ENCODE measurements at regions not wholly inside any gene's neighbourhood (a gene's known extent, or its start where the extent isn't known, plus 50 kb on each side); places are given as distances from the start of the nearest gene placed in this dataset.

GRCh38 chr20:60071965-60072364 lies 113.7 kb downstream of the CDH26 start:
- Histone ChIP-seq H3K36me3 (ENCODE audit: control insufficient read depth, insufficient read depth, low read length) (no peaks in the 10 kb centered on the region), H3K9me3 (ENCODE audit: control insufficient read depth, insufficient read depth, low read depth, low read length) (no peaks in the 10 kb centered on the region), H3K4me3 (ENCODE audit: low read depth in 2 of 2, low read length in 2 of 2) (no peak overlapping the region), H3K27me3 (ENCODE audit: control insufficient read depth, insufficient read depth, low read length) (peaks cover 9% of the 10 kb centered on the region), H3K4me1 (ENCODE audit: control insufficient read depth, insufficient read depth, low read length) (no peaks in the 10 kb centered on the region), H3K27ac (ENCODE audit: low read length) (no peak overlapping the region)
- BruUV-seq (replicated peaks): no TSS peak
- no peak for TF ChIP-seq TCF7L2 (IDR thresholded peaks at IDR 0.05; ENCODE audit: low read depth, low read length)
- TF ChIP-seq CTCF (IDR thresholded peaks at IDR 0.05): no peak
- no peak for TF ChIP-seq REST (IDR thresholded peaks at IDR 0.05; ENCODE audit: insufficient read depth in 1 of 2, low read depth in 2 of 2, low read length in 1 of 2)
- TF ChIP-seq POLR2AphosphoS5 (IDR thresholded peaks at IDR 0.05; ENCODE audit: low read depth, low read length): no peak
- TF ChIP-seq SIN3A (IDR thresholded peaks at IDR 0.05; ENCODE audit: borderline replicate concordance, insufficient read depth, low read depth, low read length): no peak
- ChIA-PET POLR2A (no interaction called here), CTCF (no interaction called here)
- no peak for DNase-seq (ENCODE audit: low read depth, low spot score)
- intact Hi-C loops (cut with micrococcal nuclease; ENCODE audit: unreplicated experiment) (no loop called here), in situ Hi-C loops (cut with HindIII; ENCODE audit: low pct_unique_long_range_greater_than_20kb, low sequenced_read_pairs) (no loop called here)
- no peak for ATAC-seq

GRCh38 chr20:60073086-60073485 lies 114.9 kb downstream of the CDH26 start:
- CTCF ChIA-PET: interaction anchor here (0.7 kb wide), 1 partner anchor 73 kb away, joined by 4 read pairs; no protein-coding TSS in a partner anchor
- Histone ChIP-seq H3K4me1 (ENCODE audit: control insufficient read depth, insufficient read depth, low read length) (no peaks in the 10 kb centered on the region), H3K27me3 (ENCODE audit: control insufficient read depth, insufficient read depth, low read length) (peaks cover 9% of the 10 kb centered on the region), H3K36me3 (ENCODE audit: control insufficient read depth, insufficient read depth, low read length) (no peaks in the 10 kb centered on the region), H3K27ac (ENCODE audit: low read length) (no peak overlapping the region), H3K4me3 (ENCODE audit: low read depth in 2 of 2, low read length in 2 of 2) (no peak overlapping the region), H3K9me3 (ENCODE audit: control insufficient read depth, insufficient read depth, low read depth, low read length) (no peaks in the 10 kb centered on the region)
- ATAC-seq (no peak), DNase-seq (ENCODE audit: low read depth, low spot score) (no peak)
- TF ChIP-seq SIN3A (IDR thresholded peaks at IDR 0.05; ENCODE audit: borderline replicate concordance, insufficient read depth, low read depth, low read length) (no peak), REST (IDR thresholded peaks at IDR 0.05; ENCODE audit: insufficient read depth in 1 of 2, low read depth in 2 of 2, low read length in 1 of 2) (no peak), POLR2AphosphoS5 (IDR thresholded peaks at IDR 0.05; ENCODE audit: low read depth, low read length) (no peak), TCF7L2 (IDR thresholded peaks at IDR 0.05; ENCODE audit: low read depth, low read length) (no peak), CTCF (IDR thresholded peaks at IDR 0.05) (no peak)
- intact Hi-C loops (cut with micrococcal nuclease; ENCODE audit: unreplicated experiment): no loop called here
- POLR2A ChIA-PET: no interaction called here
- in situ Hi-C loops (cut with HindIII; ENCODE audit: low pct_unique_long_range_greater_than_20kb, low sequenced_read_pairs): no loop called here
- BruUV-seq (replicated peaks): no TSS peak

All from Panc1 (cell line).